GM23248 (cell line): ENCODE measurements at regions not wholly inside any gene's neighbourhood (a gene's known extent, or its start where the extent isn't known, plus 50 kb on each side); places are given as distances from the start of the nearest gene placed in this dataset.

Experiments
- EZH2 ChIP-seq: fragments of 200-600 bp; sonication (generic); IDR thresholded peaks from 2 replicates; pipeline ENCODE4 v1.6.1; 2018; ENCODE audit warnings: antibody characterized with exemption, mild to moderate bottlenecking; ENCODE audit not compliant: insufficient read depth, poor library complexity, severe bottlenecking
- EZH2phosphoT487 ChIP-seq: fragments of 200-600 bp; sonication (generic); IDR thresholded peaks from 2 replicates; pipeline ENCODE4 v1.6.1; 2018; ENCODE audit warnings: antibody characterized with exemption, moderate library complexity, mild to moderate bottlenecking, low read depth; ENCODE audit not compliant: insufficient read depth

DNA sequence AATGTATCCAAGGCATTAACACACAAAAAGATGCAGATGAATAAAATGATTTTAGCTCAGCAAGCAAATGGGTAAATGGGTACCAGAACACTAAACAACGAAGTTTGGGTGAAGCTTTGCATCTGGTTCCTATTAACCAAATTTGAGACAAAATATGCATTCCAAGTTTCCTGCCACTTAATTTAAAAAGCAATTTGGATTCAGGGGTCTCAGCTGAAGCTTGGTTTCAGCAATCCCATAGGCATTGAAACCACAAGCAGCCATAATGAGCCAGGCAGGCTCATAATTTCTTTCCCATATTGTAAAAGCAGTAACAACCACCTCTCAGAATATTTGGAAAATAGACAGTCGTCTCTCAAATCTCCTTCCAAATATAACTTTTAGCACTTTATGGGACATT, 138.9 kb downstream of the NXNL2 start:
- TF ChIP-seq EZH2phosphoT487 (no peak), EZH2 (no peak)
